SK-N-SH (cell line): ENCODE measurements at regions not wholly inside any gene's neighbourhood (a gene's known extent, or its start where the extent isn't known, plus 50 kb on each side); places are given as distances from the start of the nearest gene placed in this dataset.

Source experiments
- CHD2 ChIP-seq: fragments of 150-350 bp; IDR thresholded peaks from 2 replicates; pipeline ENCODE4 v1.6.1; 2018; ENCODE audit warnings: low read length; ENCODE audit not compliant: partially characterized antibody
- EP300 ChIP-seq, 2 experiments: IDR thresholded peaks; 2 replicates each; pipeline versions ENCODE4 v1.4.0 to v1.6.1; 2012; ENCODE audit warnings: borderline replicate concordance in 1 of 2, low read depth in 1 of 2, low read length in 1 of 2
- FOSL2 ChIP-seq: IDR thresholded peaks from 2 replicates; pipeline ENCODE4 v1.4.0; 2012; ENCODE audit warnings: low read depth, mild to moderate bottlenecking, moderate library complexity, borderline replicate concordance
- GABPA ChIP-seq: IDR thresholded peaks from 2 replicates; pipeline ENCODE4 v1.4.0; 2012; ENCODE audit warnings: low read depth, mild to moderate bottlenecking
- MAX ChIP-seq: IDR thresholded peaks from 2 replicates; pipeline ENCODE4 v1.4.0; 2012; ENCODE audit warnings: low read depth
- MXI1 ChIP-seq: IDR thresholded peaks from 2 replicates; pipeline ENCODE4 v1.6.1; 2012; ENCODE audit warnings: mild to moderate bottlenecking, low read depth, low read length, improper control_type of control experiment
- POLR2AphosphoS5 ChIP-seq: IDR thresholded peaks from 2 replicates; pipeline ENCODE4 v1.6.1; 2012; ENCODE audit warnings: low read depth, low read length
- RCOR1 ChIP-seq: fragments of 150-350 bp; IDR thresholded peaks from 2 replicates; pipeline ENCODE4 v1.6.1; 2017; ENCODE audit warnings: antibody characterized with exemption, low read length
- RFX5 ChIP-seq: IDR thresholded peaks from 2 replicates; pipeline ENCODE4 v1.6.1; 2012; ENCODE audit warnings: mild to moderate bottlenecking, improper control_type of control experiment, low read length
- TCF12 ChIP-seq: IDR thresholded peaks from 2 replicates; pipeline ENCODE4 v1.4.0; 2012
- TEAD4 ChIP-seq: IDR thresholded peaks from 2 replicates; pipeline ENCODE4 v1.4.0; 2012; ENCODE audit warnings: mild to moderate bottlenecking, borderline replicate concordance; ENCODE audit not compliant: insufficient read depth
- TF ChIP-seq, protein P1 (sequence below): fragments of 200-600 bp; sonication (generic); IDR thresholded peaks from 2 replicates; pipeline ENCODE4 v1.6.1; 2017; ENCODE audit warnings: antibody characterized with exemption, mild to moderate bottlenecking, moderate library complexity
- TF ChIP-seq, protein P2 (sequence below): fragments of 150-350 bp; IDR thresholded peaks from 2 replicates; pipeline ENCODE4 v1.6.1; 2016; ENCODE audit warnings: mild to moderate bottlenecking, low read depth, low read length
- TF ChIP-seq, protein P3 (sequence below): IDR thresholded peaks from 2 replicates; pipeline ENCODE4 v1.4.0; 2012; ENCODE audit warnings: low read depth, borderline replicate concordance

DNA sequence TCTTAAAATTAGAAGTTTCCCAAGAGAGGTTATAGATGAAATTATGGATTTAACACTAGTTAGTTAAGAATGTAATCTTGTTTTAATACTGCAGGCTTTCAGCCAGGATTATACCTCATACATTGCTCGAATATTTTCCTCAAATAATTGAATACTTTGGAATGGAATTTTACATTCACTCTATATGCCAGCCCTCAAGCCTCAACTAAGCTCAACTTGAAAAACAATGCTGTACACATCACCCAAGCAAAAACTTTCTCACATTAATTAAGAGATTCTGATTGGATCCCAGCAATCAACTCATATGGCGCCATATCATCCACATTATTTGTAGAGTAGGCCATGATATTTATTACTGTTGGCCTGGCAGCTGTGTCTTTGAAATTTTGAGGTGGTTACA is 710.7 kb upstream of the ADAMTS5 start:
- TF ChIP-seq POLR2AphosphoS5 (no peak), CHD2 (no peak), MXI1 (no peak), FOSL2 (no peak), MAX (no peak), TEAD4 (no peak), GABPA (no peak), RCOR1 (no peak), EP300 (IDR thresholded peaks at IDR 0.05; ENCODE audit: borderline replicate concordance in 1 of 2, low read depth in 1 of 2, low read length in 1 of 2) (no peak), TCF12 (no peak), RFX5 (no peak)
- TF ChIP-seq, protein P1, sequence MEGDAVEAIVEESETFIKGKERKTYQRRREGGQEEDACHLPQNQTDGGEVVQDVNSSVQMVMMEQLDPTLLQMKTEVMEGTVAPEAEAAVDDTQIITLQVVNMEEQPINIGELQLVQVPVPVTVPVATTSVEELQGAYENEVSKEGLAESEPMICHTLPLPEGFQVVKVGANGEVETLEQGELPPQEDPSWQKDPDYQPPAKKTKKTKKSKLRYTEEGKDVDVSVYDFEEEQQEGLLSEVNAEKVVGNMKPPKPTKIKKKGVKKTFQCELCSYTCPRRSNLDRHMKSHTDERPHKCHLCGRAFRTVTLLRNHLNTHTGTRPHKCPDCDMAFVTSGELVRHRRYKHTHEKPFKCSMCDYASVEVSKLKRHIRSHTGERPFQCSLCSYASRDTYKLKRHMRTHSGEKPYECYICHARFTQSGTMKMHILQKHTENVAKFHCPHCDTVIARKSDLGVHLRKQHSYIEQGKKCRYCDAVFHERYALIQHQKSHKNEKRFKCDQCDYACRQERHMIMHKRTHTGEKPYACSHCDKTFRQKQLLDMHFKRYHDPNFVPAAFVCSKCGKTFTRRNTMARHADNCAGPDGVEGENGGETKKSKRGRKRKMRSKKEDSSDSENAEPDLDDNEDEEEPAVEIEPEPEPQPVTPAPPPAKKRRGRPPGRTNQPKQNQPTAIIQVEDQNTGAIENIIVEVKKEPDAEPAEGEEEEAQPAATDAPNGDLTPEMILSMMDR = no peak
- TF ChIP-seq, protein P2, sequence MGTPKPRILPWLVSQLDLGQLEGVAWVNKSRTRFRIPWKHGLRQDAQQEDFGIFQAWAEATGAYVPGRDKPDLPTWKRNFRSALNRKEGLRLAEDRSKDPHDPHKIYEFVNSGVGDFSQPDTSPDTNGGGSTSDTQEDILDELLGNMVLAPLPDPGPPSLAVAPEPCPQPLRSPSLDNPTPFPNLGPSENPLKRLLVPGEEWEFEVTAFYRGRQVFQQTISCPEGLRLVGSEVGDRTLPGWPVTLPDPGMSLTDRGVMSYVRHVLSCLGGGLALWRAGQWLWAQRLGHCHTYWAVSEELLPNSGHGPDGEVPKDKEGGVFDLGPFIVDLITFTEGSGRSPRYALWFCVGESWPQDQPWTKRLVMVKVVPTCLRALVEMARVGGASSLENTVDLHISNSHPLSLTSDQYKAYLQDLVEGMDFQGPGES = no peak
- TF ChIP-seq, protein P3, sequence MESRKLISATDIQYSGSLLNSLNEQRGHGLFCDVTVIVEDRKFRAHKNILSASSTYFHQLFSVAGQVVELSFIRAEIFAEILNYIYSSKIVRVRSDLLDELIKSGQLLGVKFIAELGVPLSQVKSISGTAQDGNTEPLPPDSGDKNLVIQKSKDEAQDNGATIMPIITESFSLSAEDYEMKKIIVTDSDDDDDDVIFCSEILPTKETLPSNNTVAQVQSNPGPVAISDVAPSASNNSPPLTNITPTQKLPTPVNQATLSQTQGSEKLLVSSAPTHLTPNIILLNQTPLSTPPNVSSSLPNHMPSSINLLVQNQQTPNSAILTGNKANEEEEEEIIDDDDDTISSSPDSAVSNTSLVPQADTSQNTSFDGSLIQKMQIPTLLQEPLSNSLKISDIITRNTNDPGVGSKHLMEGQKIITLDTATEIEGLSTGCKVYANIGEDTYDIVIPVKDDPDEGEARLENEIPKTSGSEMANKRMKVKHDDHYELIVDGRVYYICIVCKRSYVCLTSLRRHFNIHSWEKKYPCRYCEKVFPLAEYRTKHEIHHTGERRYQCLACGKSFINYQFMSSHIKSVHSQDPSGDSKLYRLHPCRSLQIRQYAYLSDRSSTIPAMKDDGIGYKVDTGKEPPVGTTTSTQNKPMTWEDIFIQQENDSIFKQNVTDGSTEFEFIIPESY = no peak
